ENCODE measurements at regions not wholly inside any gene's neighbourhood (a gene's known extent, or its start where the extent isn't known, plus 50 kb on each side); places are given as distances from the start of the nearest gene placed in this dataset.

GRCh38 chr1:168788258-168788657, 59.3 kb upstream of the DPT start:
- Histone ChIP-seq H3K9me3 (ENCODE audit: control insufficient read depth in 1 of 2, insufficient read depth in 1 of 2, low read length in 2 of 2) (no peaks in the 10 kb centered on the region), H3K4me1 (ENCODE audit: insufficient read depth, low read length) (no peaks in the 10 kb centered on the region), H3K36me3 (ENCODE audit: insufficient read depth, low read length) (no peaks in the 10 kb centered on the region), H3K27me3 (ENCODE audit: control insufficient read depth in 1 of 2, insufficient read depth in 2 of 2, low read length in 2 of 2) (peaks cover 0 to under 1% of the 10 kb centered on the region in 2 experiments), H3K4me3 (ENCODE audit: low read length) (no peak overlapping the region), H3K27ac (ENCODE audit: low read depth in 1 of 2, low read length in 2 of 2) (no peak overlapping the region)
- ChIA-PET CTCF (no interaction called here), POLR2A (no interaction called here)
- ATAC-seq (ENCODE audit: poor library complexity): no peak
- TF ChIP-seq CTCF (IDR thresholded peaks at IDR 0.05): no peak
- DNase-seq: no peak
- Mint-ChIP-seq H3K27me3 (peaks cover 31% of the 10 kb centered on the region), H3K4me3 (no peak overlapping the region), H3K27ac (no peak overlapping the region), H3K9me3 (no peaks in the 10 kb centered on the region), H3K4me1 (ENCODE audit: low read depth) (no peaks in the 10 kb centered on the region), H3K36me3 (ENCODE audit: low read depth) (no peaks in the 10 kb centered on the region)
- intact Hi-C loops (cut with DNase I, micrococcal nuclease): no loop called here

GRCh38 chr1:168789501-168789900, 60.5 kb upstream of the DPT start:
- POLR2A ChIA-PET: no interaction called here
- Mint-ChIP-seq H3K27ac (no peak overlapping the region), H3K36me3 (ENCODE audit: low read depth) (no peaks in the 10 kb centered on the region), H3K4me3 (no peak overlapping the region), H3K27me3 (peaks cover 28% of the 10 kb centered on the region), H3K9me3 (no peaks in the 10 kb centered on the region), H3K4me1 (ENCODE audit: low read depth) (no peaks in the 10 kb centered on the region)
- no peak for ATAC-seq (ENCODE audit: poor library complexity)
- CTCF ChIA-PET: no interaction called here
- no peak for TF ChIP-seq CTCF (IDR thresholded peaks at IDR 0.05)
- Histone ChIP-seq H3K27ac (ENCODE audit: low read depth in 1 of 2, low read length in 2 of 2) (no peak overlapping the region), H3K4me1 (ENCODE audit: insufficient read depth, low read length) (no peaks in the 10 kb centered on the region), H3K9me3 (ENCODE audit: control insufficient read depth in 1 of 2, insufficient read depth in 1 of 2, low read length in 2 of 2) (no peaks in the 10 kb centered on the region), H3K27me3 (ENCODE audit: control insufficient read depth in 1 of 2, insufficient read depth in 2 of 2, low read length in 2 of 2) (peaks cover 0 to 5% of the 10 kb centered on the region in 2 experiments), H3K36me3 (ENCODE audit: insufficient read depth, low read length) (no peaks in the 10 kb centered on the region), H3K4me3 (ENCODE audit: low read length) (no peak overlapping the region)
- no peak for DNase-seq
- intact Hi-C loops (cut with DNase I, micrococcal nuclease): no loop called here

- H3K4me3 Mint-ChIP-seq: no peak overlapping the region
- intact Hi-C loops (cut with DNase I, micrococcal nuclease): no loop called here
- H3K4me1 ChIP-seq (ENCODE audit: insufficient read depth, low read length): no peaks in the 10 kb centered on the region
- H3K27ac Mint-ChIP-seq: no peak overlapping the region
- H3K9me3 Mint-ChIP-seq: no peaks in the 10 kb centered on the region
- H3K27me3 ChIP-seq (ENCODE audit: control insufficient read depth in 1 of 2, insufficient read depth in 2 of 2, low read length in 2 of 2): peaks cover 0 to 10% of the 10 kb centered on the region in 2 experiments
- CTCF ChIA-PET: no interaction called here
- ATAC-seq (ENCODE audit: poor library complexity) (no peak), DNase-seq (no peak)
- H3K36me3 ChIP-seq (ENCODE audit: insufficient read depth, low read length): no peaks in the 10 kb centered on the region
- no peaks in the 10 kb centered on the region for H3K9me3 ChIP-seq (ENCODE audit: control insufficient read depth in 1 of 2, insufficient read depth in 1 of 2, low read length in 2 of 2)
- no peaks in the 10 kb centered on the region for H3K4me1 Mint-ChIP-seq (ENCODE audit: low read depth)
- H3K27me3 Mint-ChIP-seq: peaks cover 23% of the 10 kb centered on the region
- no peak for TF ChIP-seq CTCF (IDR thresholded peaks at IDR 0.05)
- H3K36me3 Mint-ChIP-seq (ENCODE audit: low read depth): no peaks in the 10 kb centered on the region
- no peak overlapping the region for H3K27ac ChIP-seq (ENCODE audit: low read depth in 1 of 2, low read length in 2 of 2)
- POLR2A ChIA-PET: no interaction called here
- H3K4me3 ChIP-seq (ENCODE audit: low read length): no peak overlapping the region
Observed at GRCh38 chr1:168792142-168792541, 63.1 kb upstream of the DPT start.
